Muscle of leg (tissue), 3 donors: ENCODE measurements at regions not wholly inside any gene's neighbourhood (a gene's known extent, or its start where the extent isn't known, plus 50 kb on each side); places are given as distances from the start of the nearest gene placed in this dataset.

Experiments used
- DNase-seq: peaks from one replicate; pipeline ENCODE4 v3.0.0; 2013
- H3K27ac ChIP-seq: one replicate; pipeline ENCODE4 v1.5.1; 2013; ENCODE audit warnings: mild to moderate bottlenecking, low read length, control low read depth
- H3K27me3 ChIP-seq: one replicate; pipeline ENCODE4 v1.6.1; 2013; ENCODE audit warnings: low read length; ENCODE audit not compliant: control insufficient read depth, insufficient read depth
- H3K36me3 ChIP-seq: one replicate; pipeline ENCODE4 v1.6.1; 2013; ENCODE audit warnings: low read length; ENCODE audit not compliant: control insufficient read depth, insufficient read depth
- H3K4me1 ChIP-seq: one replicate; pipeline ENCODE4 v1.6.1; 2013; ENCODE audit warnings: low read length; ENCODE audit not compliant: control insufficient read depth, insufficient read depth
- H3K4me3 ChIP-seq: one replicate; pipeline ENCODE4 v1.5.1; 2013; ENCODE audit warnings: low read length, control low read depth
- H3K9me3 ChIP-seq: replicated peaks from 2 replicates; pipeline ENCODE4 v1.6.1; 2013; ENCODE audit warnings: low read depth, low read length; ENCODE audit not compliant: control insufficient read depth
- WGBS: methylation state at CpG from one replicate; pipeline ENCODE4 v1.1.5; 2013; ENCODE audit warnings: missing lambda C conversion rate; ENCODE audit not compliant: insufficient coverage; 5-methylcytosine and 5-hydroxymethylcytosine counted together

DNA sequence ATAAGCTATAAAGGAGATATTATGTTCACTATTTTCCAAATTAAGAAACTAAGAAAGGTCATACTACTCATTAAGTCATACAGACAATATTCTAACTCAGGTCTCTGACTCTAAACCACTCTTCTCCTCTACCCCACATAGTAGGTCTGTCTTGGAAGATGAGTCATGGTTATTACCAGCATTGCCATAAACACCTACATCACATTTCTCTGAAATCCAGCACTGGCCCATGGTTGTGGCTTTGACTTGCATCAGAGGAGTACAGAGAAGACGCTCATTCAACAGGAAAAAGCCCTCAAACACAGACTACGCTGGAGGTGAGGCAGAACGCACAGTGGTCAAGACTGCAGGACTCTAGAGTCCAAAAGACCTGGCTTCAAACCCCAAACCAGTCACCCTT, 476.8 kb downstream of the COG6 start:
- no peak for DNase-seq
- H3K27ac ChIP-seq, result no peak overlapping the region
- no CpG with 5 or more reads among the region's 3 CpGs for WGBS
- H3K36me3 ChIP-seq, result no peaks in the 10 kb centered on the region
- H3K4me3 ChIP-seq, result no peak overlapping the region
- peaks cover 2% of the 10 kb centered on the region for H3K9me3 ChIP-seq
- H3K27me3 ChIP-seq, result no peaks in the 10 kb centered on the region
- no peaks in the 10 kb centered on the region for H3K4me1 ChIP-seq

DNA sequence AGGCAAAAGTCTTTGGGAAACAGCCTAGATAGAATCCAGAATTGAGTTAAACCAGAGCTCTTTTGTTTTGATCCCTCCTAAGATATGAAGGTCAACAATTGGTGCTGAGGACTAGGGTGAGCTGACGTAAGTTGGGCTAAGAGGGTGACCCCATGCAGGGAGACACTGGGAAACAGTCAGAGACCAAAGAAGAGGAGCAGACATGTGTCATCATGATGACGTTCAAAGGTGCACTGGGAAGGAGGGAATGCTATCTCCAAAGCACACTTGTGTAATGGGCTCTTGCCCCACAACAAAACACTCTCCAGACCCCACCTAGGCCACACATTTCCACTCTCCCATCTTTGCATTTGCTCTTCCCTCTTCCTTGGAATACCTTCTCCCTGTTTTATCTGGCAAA, 481.4 kb downstream of the COG6 start:
- DNase-seq, result no peak
- Histone ChIP-seq H3K27ac (no peak overlapping the region), H3K4me3 (no peak overlapping the region), H3K9me3 (no peaks in the 10 kb centered on the region), H3K36me3 (no peaks in the 10 kb centered on the region), H3K27me3 (no peaks in the 10 kb centered on the region), H3K4me1 (no peaks in the 10 kb centered on the region)
- 88% methylated on average over 2 of the region's 2 CpGs for WGBS

DNA sequence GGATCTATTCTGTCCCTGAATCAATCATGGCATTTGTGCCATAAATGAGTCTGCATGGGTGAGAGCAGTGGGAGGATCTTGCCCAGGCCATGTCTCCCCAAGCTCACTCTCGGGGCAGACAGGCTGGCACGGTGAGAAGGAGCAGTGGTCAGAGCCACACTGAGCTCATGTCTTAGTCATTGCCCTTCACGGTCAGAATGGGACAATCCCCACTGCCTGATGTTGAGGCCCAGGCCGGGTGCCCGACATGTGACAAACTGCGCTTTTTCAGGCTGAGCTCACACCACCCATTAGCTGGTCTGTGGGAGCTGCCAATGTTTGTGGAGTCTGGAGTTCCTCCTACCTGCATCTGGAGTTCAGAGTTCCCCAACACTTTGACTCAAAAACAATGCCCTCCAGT, 481.9 kb downstream of the COG6 start:
- H3K36me3 ChIP-seq, result no peaks in the 10 kb centered on the region
- H3K27ac ChIP-seq, result no peak overlapping the region
- no peaks in the 10 kb centered on the region for H3K27me3 ChIP-seq
- H3K9me3 ChIP-seq, result no peaks in the 10 kb centered on the region
- no peak for DNase-seq
- no peak overlapping the region for H3K4me3 ChIP-seq
- H3K4me1 ChIP-seq, result no peaks in the 10 kb centered on the region
- 92% methylated on average over 6 of the region's 6 CpGs for WGBS

DNA sequence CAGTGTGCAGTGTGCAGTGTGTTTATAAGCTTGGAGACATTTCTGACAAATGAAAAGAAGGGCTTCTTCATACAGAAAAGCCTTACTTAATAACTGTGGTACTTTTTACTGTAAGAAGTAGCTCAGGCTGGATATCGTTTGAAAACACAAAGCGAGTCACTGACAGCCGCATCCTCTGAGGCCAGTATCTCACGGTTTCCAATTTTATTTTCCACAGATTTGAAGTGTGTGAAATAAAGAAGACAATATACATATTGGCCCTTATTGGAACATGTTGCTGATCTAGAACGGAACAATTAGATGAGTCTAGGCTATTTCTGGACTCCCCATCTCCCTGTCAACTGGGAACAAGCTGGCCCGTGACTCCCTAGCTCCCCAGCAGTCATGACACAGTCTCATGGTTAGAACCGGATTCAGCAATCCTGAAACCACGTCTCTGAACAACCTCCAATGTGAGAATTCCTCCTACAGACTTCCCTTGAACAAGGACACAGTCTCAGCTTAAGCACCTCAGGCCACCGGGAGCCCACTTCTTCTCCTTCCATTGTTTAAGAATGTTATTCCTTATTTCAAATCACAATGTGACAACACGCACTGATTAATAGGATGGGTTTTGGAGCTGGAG, 484.5 kb downstream of the COG6 start:
- 83% methylated on average over 4 of the region's 10 CpGs for WGBS
- no peak overlapping the region for H3K4me3 ChIP-seq

DNA sequence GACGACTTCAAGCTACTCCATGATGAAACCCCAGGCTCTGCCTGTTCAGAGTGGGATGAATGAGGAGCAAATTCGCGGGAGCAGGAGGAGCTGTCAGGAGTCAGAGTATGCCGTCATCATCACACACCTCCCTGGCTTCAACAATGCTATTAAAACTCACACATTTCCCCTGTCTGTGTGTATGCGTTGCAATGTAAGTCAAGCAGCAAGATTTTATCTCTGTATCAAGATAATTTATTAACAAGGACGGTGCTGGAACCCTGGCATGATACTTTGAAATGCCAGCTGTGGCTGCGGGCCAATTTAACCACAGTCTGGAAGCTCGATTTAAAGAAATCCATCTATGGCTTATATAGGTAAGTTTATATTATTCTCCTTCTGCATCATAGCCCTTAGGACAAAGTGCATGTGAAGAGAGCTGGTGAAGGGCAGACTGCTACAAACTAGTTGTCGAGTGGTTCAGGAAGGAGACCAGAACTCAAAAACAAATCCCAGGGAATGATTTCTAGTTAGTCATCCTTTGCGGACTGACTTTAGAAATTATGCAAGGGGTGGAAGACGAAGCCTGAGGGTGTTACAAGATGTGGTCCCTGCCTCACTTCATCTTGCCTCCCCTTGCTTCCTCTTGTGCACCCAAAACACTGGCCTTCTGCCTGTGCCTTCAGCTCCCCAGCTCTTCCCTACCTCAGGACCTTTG, 486.5 kb downstream of the COG6 start:
- no peaks in the 10 kb centered on the region for H3K4me1 ChIP-seq
- 87% methylated on average over 8 of the region's 11 CpGs for WGBS
- H3K27ac ChIP-seq, result no peak overlapping the region
- DNase-seq, result no peak
- no peaks in the 10 kb centered on the region for H3K9me3 ChIP-seq
- no peaks in the 10 kb centered on the region for H3K36me3 ChIP-seq
- H3K4me3 ChIP-seq, result no peak overlapping the region
- H3K27me3 ChIP-seq, result no peaks in the 10 kb centered on the region

More for the DNA sequence above, 484.5 kb downstream of the COG6 start:
- DNase-seq, result no peak
- Histone ChIP-seq H3K4me1 (no peaks in the 10 kb centered on the region), H3K27ac (no peak overlapping the region), H3K9me3 (no peaks in the 10 kb centered on the region), H3K36me3 (no peaks in the 10 kb centered on the region), H3K27me3 (no peaks in the 10 kb centered on the region)

DNA sequence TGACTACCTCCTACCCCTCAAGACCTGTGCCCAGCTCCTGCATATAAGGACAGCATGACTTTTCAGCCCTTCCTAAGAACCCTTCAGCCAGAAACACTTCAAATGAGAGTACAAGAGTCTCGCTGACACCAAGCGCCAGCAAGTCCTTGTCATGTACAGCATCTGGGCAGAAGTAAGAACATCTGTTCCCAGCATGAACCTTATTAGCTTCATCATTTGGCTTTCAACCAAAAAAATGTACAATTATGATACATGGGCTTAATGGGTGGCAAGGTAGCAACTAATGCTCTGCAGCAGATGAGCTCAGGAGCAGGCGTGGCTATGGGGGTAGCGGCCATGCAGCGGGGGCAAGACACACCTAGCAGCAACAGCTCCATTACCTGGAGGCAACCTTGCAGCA, 487.6 kb downstream of the COG6 start:
- Histone ChIP-seq H3K4me3 (no peak overlapping the region), H3K27me3 (no peaks in the 10 kb centered on the region), H3K4me1 (no peaks in the 10 kb centered on the region), H3K9me3 (no peaks in the 10 kb centered on the region), H3K36me3 (no peaks in the 10 kb centered on the region), H3K27ac (no peak overlapping the region)
- 74% methylated on average over 5 of the region's 5 CpGs for WGBS
- DNase-seq, result no peak

DNA sequence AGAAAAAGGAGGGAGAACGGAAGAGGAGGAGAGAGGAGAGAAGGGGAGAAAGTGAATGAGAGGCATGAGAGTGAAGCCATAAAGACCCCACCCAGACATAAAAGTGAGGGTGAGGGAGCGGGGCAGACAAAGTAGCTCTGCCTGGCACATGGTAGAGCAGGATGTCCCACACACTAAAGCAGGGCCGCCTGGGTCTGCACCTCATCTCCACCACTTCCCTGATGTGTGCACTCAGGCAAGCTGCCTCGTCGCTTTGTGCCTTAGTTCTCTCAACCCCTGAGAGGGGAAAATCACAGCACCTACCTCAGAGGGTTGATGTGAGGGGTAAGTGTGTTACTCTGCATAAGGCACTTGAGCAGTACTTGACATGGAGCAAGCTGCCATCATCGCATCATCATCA, 488.1 kb downstream of the COG6 start:
- Histone ChIP-seq H3K27me3 (no peaks in the 10 kb centered on the region), H3K9me3 (no peaks in the 10 kb centered on the region), H3K27ac (no peak overlapping the region), H3K36me3 (no peaks in the 10 kb centered on the region), H3K4me1 (no peaks in the 10 kb centered on the region), H3K4me3 (no peak overlapping the region)
- no peak for DNase-seq
- no CpG with 5 or more reads among the region's 6 CpGs for WGBS

DNA sequence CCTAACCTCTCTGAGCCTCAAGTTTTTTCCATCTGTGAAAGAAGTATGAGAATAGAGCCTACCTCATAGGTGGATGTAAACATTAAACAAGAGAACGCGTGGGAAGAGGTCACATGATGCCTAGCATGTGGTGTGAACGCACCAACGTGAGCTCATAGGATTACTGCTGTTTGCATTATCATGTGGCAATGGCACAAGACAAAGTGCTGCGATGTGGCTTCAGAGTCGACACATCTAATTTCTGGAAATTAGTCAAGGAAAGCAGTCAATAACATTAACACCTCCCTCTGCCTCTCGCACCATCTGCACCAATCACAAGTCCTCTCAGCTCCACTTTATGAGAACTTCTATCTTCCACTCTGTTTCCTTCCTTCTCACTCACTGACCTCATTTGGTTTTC, 489.7 kb downstream of the COG6 start:
- Histone ChIP-seq H3K27me3 (no peaks in the 10 kb centered on the region), H3K36me3 (no peaks in the 10 kb centered on the region), H3K4me3 (no peak overlapping the region), H3K9me3 (no peaks in the 10 kb centered on the region), H3K27ac (no peak overlapping the region), H3K4me1 (peaks cover 2% of the 10 kb centered on the region)
- WGBS, result 85% methylated on average over 7 of the region's 7 CpGs
- DNase-seq, result no peak

DNA sequence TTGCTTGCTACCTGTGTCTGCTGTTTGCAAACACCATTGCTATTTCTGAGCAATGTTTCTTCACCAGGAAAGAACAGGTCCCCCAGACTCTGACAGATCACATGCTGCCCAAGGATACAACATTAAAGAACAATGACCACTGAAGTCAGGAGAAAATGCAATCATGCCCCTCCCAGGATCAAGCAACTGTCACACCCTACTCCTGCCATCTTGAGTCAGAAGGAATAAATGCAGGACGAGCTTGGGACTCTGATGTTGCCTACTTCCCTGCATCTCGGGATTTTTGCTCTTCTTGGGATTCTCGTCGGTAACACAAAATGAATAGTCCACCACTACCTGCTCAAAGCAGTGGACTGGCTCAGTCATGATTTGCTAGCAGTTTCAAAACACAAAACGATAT, 490.6 kb downstream of the COG6 start:
- H3K4me1 ChIP-seq, result peaks cover 2% of the 10 kb centered on the region
- WGBS, result 53% methylated on average over 5 of the region's 5 CpGs
- no peak for DNase-seq
- H3K4me3 ChIP-seq, result no peak overlapping the region
- no peaks in the 10 kb centered on the region for H3K9me3 ChIP-seq
- H3K36me3 ChIP-seq, result no peaks in the 10 kb centered on the region
- no peak overlapping the region for H3K27ac ChIP-seq
- H3K27me3 ChIP-seq, result no peaks in the 10 kb centered on the region

DNA sequence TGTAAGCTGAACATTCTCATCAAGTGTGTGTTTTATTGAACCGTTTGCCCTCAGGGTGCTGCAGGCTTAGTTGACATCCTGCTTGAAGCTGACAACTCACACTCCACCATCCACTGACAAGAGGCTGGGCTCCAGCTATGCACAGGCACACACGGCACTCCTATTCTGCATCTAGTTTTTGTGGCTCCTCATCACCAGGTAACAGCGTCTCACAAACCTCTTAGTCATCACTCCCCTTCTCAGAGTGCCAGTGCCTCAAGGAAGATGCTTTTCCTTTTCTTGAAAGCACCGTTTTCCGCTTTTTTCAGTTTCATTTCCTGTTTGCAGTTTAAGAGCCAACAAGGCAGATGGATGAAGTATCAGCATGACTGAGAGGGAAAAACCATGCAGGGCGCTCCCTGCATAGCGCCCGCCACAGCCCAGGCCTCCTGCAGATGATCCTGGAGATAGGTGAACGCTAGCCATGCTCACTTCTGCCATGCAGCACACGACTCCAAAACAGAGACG, 491.2 kb downstream of the COG6 start:
- WGBS, result 43% methylated on average over 8 of the region's 11 CpGs
- H3K27me3 ChIP-seq, result no peaks in the 10 kb centered on the region
- H3K27ac ChIP-seq, result no peak overlapping the region
- peaks cover 2% of the 10 kb centered on the region for H3K4me1 ChIP-seq
- no peaks in the 10 kb centered on the region for H3K9me3 ChIP-seq
- H3K4me3 ChIP-seq, result no peak overlapping the region
- H3K36me3 ChIP-seq, result no peaks in the 10 kb centered on the region
- DNase-seq, result peak; percentile 19
